Nephron progenitor cell (in vitro differentiated cells): ENCODE measurements at regions not wholly inside any gene's neighbourhood (a gene's known extent, or its start where the extent isn't known, plus 50 kb on each side); places are given as distances from the start of the nearest gene placed in this dataset.

ENCODE experiments used
- DNase-seq: peaks from one replicate; pipeline ENCODE4 v3.0.0; 2021
- H3K27ac Mint-ChIP-seq: 2 replicates; pipeline ENCODE4 v1.8.0; 2021; ENCODE audit warnings: mild to moderate bottlenecking, moderate library complexity, mixed read lengths
- H3K27me3 Mint-ChIP-seq: 2 replicates; pipeline ENCODE4 v1.8.0; 2021; ENCODE audit warnings: mild to moderate bottlenecking, low read depth, mixed read lengths; ENCODE audit not compliant: poor library complexity
- H3K36me3 Mint-ChIP-seq: 2 replicates; pipeline ENCODE4 v1.8.0; 2021; ENCODE audit warnings: low read depth, mixed read lengths
- H3K4me1 Mint-ChIP-seq: 2 replicates; pipeline ENCODE4 v1.8.0; 2021; ENCODE audit warnings: mixed read lengths
- H3K4me3 Mint-ChIP-seq: 2 replicates; pipeline ENCODE4 v1.8.0; 2021; ENCODE audit warnings: mild to moderate bottlenecking, moderate library complexity, mixed read lengths
- H3K9me3 Mint-ChIP-seq: 2 replicates; pipeline ENCODE4 v1.8.0; 2021; ENCODE audit warnings: mild to moderate bottlenecking, moderate library complexity, mixed read lengths
- TF ChIP-seq, protein P1 (sequence below): fragments of 200-600 bp; sonication (generic); IDR thresholded peaks from 2 replicates; pipeline ENCODE4 v1.5.0; 2021; ENCODE audit warnings: antibody characterized with exemption

DNA sequence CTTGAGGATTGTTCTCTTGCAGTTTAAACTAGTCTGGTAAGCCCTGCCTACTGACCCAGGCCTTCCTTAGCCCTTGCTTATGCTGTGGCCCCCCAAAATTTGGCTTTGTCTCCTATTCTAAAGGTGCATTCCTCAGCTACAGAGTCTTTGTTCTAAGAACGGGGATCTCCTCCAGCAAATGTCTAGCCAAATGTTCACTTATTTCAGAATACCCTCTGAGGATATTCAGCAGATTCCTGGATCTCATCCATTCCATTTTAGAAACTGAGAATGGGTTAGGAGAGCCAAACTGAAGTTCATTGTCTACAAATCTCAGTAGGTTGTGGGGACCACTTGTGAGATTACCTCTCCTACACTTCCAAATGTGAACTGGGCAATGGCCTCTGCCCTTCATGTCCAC, 164.2 kb upstream of the ARG1 start:
- Mint-ChIP-seq H3K36me3 (peaks cover 6% of the 10 kb centered on the region), H3K27ac (no peak overlapping the region), H3K4me3 (no peak overlapping the region), H3K27me3 (no peaks in the 10 kb centered on the region), H3K9me3 (peaks cover 16% of the 10 kb centered on the region), H3K4me1 (peaks cover 22% of the 10 kb centered on the region)
- TF ChIP-seq, protein P1, sequence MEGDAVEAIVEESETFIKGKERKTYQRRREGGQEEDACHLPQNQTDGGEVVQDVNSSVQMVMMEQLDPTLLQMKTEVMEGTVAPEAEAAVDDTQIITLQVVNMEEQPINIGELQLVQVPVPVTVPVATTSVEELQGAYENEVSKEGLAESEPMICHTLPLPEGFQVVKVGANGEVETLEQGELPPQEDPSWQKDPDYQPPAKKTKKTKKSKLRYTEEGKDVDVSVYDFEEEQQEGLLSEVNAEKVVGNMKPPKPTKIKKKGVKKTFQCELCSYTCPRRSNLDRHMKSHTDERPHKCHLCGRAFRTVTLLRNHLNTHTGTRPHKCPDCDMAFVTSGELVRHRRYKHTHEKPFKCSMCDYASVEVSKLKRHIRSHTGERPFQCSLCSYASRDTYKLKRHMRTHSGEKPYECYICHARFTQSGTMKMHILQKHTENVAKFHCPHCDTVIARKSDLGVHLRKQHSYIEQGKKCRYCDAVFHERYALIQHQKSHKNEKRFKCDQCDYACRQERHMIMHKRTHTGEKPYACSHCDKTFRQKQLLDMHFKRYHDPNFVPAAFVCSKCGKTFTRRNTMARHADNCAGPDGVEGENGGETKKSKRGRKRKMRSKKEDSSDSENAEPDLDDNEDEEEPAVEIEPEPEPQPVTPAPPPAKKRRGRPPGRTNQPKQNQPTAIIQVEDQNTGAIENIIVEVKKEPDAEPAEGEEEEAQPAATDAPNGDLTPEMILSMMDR: no peak
- no peak for DNase-seq

DNA sequence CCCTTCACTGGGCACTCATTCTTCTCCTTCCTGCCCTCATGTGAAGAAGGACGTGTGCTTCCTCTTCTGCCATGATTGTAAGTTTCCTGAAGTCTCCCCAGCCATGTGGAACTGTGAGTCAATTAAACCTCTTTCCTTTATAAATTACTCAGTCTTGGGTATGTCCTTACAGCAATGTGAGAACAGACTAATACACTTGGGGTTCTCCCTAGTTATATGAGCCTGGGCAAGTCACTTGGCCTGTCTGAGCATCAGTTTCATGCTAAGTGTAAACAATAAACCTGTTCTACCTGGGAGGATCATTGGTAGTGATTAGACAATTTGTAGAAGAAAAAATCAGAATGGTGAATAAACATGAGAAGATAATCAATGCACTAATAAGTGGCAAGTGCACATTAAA, 162.2 kb upstream of the ARG1 start:
- Mint-ChIP-seq H3K9me3 (peaks cover 5% of the 10 kb centered on the region), H3K27me3 (no peaks in the 10 kb centered on the region), H3K36me3 (no peaks in the 10 kb centered on the region), H3K4me1 (peaks cover 22% of the 10 kb centered on the region), H3K27ac (no peak overlapping the region), H3K4me3 (no peak overlapping the region)
- DNase-seq: no peak
- TF ChIP-seq, protein P1: no peak

DNA sequence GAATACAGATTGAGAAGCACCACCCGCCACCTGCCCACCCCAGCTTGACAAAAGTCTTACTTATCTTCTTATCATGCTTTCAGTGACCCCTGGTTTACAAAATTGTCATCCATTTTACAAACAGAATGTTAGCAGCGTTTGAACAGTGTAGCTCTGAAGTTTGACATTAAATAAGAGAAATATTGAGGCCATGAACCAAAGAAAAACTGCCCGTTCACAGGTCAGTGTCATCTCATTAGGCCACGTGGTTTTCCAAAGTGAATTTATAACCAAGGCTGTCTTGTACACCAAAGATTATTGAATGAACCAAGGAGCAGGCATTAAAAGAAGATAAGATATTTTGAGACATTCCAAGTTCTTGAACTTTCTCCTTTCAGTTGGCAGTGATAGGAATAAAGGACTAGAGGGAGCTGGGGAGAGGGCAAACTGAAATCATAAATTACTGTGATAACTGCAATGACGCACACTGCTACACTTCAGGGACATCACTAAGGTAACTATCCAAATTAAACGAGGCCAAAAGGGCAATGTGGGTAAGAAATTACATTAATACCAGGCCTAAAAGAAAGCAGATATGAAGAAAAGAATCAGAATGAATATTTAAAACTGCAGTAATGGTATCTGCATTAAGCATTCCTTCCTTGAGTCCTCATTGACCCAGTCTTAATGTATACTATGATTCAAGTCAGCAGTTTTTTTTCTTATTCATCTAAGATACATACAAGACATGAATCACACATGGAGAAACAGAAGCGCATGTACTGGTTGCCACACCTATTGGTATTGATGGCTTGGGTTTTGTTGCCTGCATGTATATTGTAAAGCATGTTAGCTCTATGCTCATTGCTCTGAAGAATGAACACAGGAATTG, 159.8 kb upstream of the ARG1 start:
- Mint-ChIP-seq H3K27me3 (no peaks in the 10 kb centered on the region), H3K4me3 (no peak overlapping the region), H3K27ac (no peak overlapping the region), H3K9me3 (peaks cover 5% of the 10 kb centered on the region), H3K36me3 (no peaks in the 10 kb centered on the region), H3K4me1 (peaks cover 8% of the 10 kb centered on the region)
- TF ChIP-seq, protein P1: no peak
- DNase-seq: no peak

DNA sequence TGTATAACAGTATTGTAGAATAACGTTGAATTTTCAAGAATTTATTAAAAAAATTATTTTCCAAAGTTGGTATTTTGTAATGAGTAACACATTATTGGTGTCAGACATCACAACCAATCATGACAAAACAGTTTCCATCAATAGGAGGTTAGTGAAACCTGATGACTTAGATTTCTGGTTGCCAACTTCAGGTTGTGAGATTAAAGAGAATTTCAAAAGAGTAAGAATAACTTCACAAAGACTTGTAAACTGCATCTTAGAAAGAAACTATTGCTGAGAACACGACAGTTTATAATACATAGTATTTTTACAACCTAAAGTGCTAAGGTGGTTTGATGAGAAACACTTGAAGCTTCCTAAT, 159.2 kb upstream of the ARG1 start:
- H3K4me3 Mint-ChIP-seq: no peak overlapping the region
- peaks cover 8% of the 10 kb centered on the region for H3K4me1 Mint-ChIP-seq
- TF ChIP-seq, protein P1: no peak
- peaks cover 5% of the 10 kb centered on the region for H3K9me3 Mint-ChIP-seq
- no peak overlapping the region for H3K27ac Mint-ChIP-seq
- H3K27me3 Mint-ChIP-seq: no peaks in the 10 kb centered on the region
- H3K36me3 Mint-ChIP-seq: no peaks in the 10 kb centered on the region
- no peak for DNase-seq

DNA sequence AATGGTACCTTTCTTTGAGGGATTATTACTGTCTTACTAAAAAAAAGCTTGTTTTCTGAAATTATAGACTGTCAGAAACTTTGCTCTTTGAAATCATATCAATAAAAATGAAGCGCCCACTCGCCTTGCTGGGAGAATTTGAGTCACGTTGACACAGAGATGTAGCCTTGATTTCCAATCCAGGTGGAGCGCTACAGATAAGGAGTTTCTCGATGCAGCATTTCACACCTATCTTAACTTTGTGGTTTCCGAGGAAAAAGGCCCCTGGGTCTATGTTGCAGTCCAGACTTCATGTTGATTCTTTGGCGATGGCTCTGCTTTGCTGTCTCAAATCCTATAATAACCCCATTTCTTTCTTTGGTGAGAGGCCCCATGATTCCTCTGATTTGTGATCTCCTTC, 158.1 kb upstream of the ARG1 start:
- Mint-ChIP-seq H3K36me3 (no peaks in the 10 kb centered on the region), H3K4me3 (no peak overlapping the region), H3K27me3 (no peaks in the 10 kb centered on the region), H3K27ac (no peak overlapping the region), H3K9me3 (peaks cover 5% of the 10 kb centered on the region), H3K4me1 (peaks cover 8% of the 10 kb centered on the region)
- DNase-seq: no peak
- TF ChIP-seq, protein P1: no peak

DNA sequence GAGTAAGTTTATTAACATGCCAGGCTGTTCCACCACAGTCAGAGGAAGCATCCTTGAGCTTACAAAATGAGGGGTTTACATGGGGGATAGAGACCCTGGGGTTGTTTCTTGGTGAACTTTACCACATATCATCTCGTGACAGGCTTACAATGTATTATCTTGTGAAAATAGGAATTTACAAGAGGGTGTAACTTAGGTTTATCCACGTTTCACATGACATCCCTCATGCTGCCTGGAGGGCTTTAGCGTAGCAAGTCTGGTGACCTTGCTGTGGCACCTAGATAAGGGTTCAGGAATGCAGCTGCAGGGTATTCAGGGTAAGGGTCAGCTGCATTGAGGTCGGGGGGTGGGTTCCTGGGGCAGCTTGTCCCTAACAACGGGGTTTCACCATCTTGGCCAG, 154.6 kb upstream of the ARG1 start:
- Mint-ChIP-seq H3K27ac (no peak overlapping the region), H3K27me3 (no peaks in the 10 kb centered on the region), H3K9me3 (no peaks in the 10 kb centered on the region), H3K4me1 (peaks cover under 1% of the 10 kb centered on the region), H3K4me3 (no peak overlapping the region), H3K36me3 (no peaks in the 10 kb centered on the region)
- no peak for DNase-seq
- TF ChIP-seq, protein P1: no peak
